Activated T-cell treated with anti-CD3 and anti-CD28 coated beads, Interleukin-2, amount 50 U/mL, for 72 hours (primary cell): ENCODE measurements at regions not wholly inside any gene's neighbourhood (a gene's known extent, or its start where the extent isn't known, plus 50 kb on each side); places are given as distances from the start of the nearest gene placed in this dataset.

Experiments
- ATAC-seq, 2 donors: fragments of 150-1000 bp; cut with Tn5 transposase; replicated peaks in 1 of 2; 2 replicates each; pipeline ENCODE4 v1.10.0; 2021; ENCODE audit warnings: moderate library complexity in 2 of 2, mild to moderate bottlenecking in 1 of 2
- DNase-seq, 2 donors: peaks; one replicate each; pipeline ENCODE4 v3.0.0; 2021 to 2022; ENCODE audit warnings: mixed read lengths in 1 of 2
- H3K27ac Mint-ChIP-seq: one replicate; pipeline ENCODE4 v1.8.0; 2022; ENCODE audit warnings: mild to moderate bottlenecking, moderate library complexity, mixed read lengths
- H3K27me3 Mint-ChIP-seq: one replicate; pipeline ENCODE4 v1.8.0; 2022; ENCODE audit warnings: low read depth, mixed read lengths
- H3K36me3 Mint-ChIP-seq, 2 donors: one replicate each; pipeline ENCODE4 v1.8.0; 2022; ENCODE audit warnings: mixed read lengths in 2 of 2, mild to moderate bottlenecking in 1 of 2; ENCODE audit not compliant: insufficient read depth in 2 of 2
- H3K4me1 Mint-ChIP-seq: one replicate; pipeline ENCODE4 v1.8.0; 2022; ENCODE audit warnings: low read depth, mixed read lengths
- H3K4me3 Mint-ChIP-seq, 2 donors: one replicate each; pipeline ENCODE4 v1.8.0; 2022; ENCODE audit warnings: mild to moderate bottlenecking in 2 of 2, mixed read lengths in 2 of 2, moderate library complexity in 2 of 2
- H3K9me3 Mint-ChIP-seq, 2 donors: one replicate each; pipeline ENCODE4 v1.8.0; 2022; ENCODE audit warnings: mixed read lengths in 2 of 2

- ATAC-seq, result no peak
- H3K4me1 Mint-ChIP-seq, result no peaks in the 10 kb centered on the region
- H3K27me3 Mint-ChIP-seq, result peaks cover 52% of the 10 kb centered on the region
- H3K9me3 Mint-ChIP-seq, result no peaks in the 10 kb centered on the region
- no peak overlapping the region for H3K4me3 Mint-ChIP-seq
- no peaks in the 10 kb centered on the region for H3K36me3 Mint-ChIP-seq
- DNase-seq, result no peak
- H3K27ac Mint-ChIP-seq, result no peak overlapping the region
Observed at GRCh38 chrX:134733591-134733990, 63.4 kb downstream of the PABIR2 start.

- DNase-seq, result no peak
- no peak for ATAC-seq
- no peaks in the 10 kb centered on the region for H3K9me3 Mint-ChIP-seq
- no peaks in the 10 kb centered on the region for H3K36me3 Mint-ChIP-seq
- H3K27me3 Mint-ChIP-seq, result peaks cover 50% of the 10 kb centered on the region
- no peaks in the 10 kb centered on the region for H3K4me1 Mint-ChIP-seq
- no peak overlapping the region for H3K27ac Mint-ChIP-seq
- no peak overlapping the region for H3K4me3 Mint-ChIP-seq
Observed at GRCh38 chrX:134732676-134733075, 64.3 kb downstream of the PABIR2 start.

- H3K4me1 Mint-ChIP-seq, result no peaks in the 10 kb centered on the region
- peaks cover 50% of the 10 kb centered on the region for H3K27me3 Mint-ChIP-seq
- H3K36me3 Mint-ChIP-seq, result no peaks in the 10 kb centered on the region
- ATAC-seq (no peak), DNase-seq (no peak)
- no peak overlapping the region for H3K27ac Mint-ChIP-seq
- no peaks in the 10 kb centered on the region for H3K9me3 Mint-ChIP-seq
- no peak overlapping the region for H3K4me3 Mint-ChIP-seq
Observed at GRCh38 chrX:134732152-134732551, 64.9 kb downstream of the PABIR2 start.

GRCh38 chrX:134727363-134727762 lies 69.1 kb upstream of the PLAC1 start:
- DNase-seq, result no peak
- H3K4me3 Mint-ChIP-seq, result no peak overlapping the region
- H3K36me3 Mint-ChIP-seq, result no peaks in the 10 kb centered on the region
- no peaks in the 10 kb centered on the region for H3K9me3 Mint-ChIP-seq
- no peak for ATAC-seq
- peaks cover 38% of the 10 kb centered on the region for H3K27me3 Mint-ChIP-seq
- H3K27ac Mint-ChIP-seq, result no peak overlapping the region
- no peaks in the 10 kb centered on the region for H3K4me1 Mint-ChIP-seq

GRCh38 chrX:134725103-134725690 lies 66.9 kb upstream of the PLAC1 start:
- H3K27me3 Mint-ChIP-seq, result peaks cover 43% of the 10 kb centered on the region
- ATAC-seq (no peak), DNase-seq (no peak)
- no peak overlapping the region for H3K27ac Mint-ChIP-seq
- no peak overlapping the region for H3K4me3 Mint-ChIP-seq
- H3K9me3 Mint-ChIP-seq, result no peaks in the 10 kb centered on the region
- H3K36me3 Mint-ChIP-seq, result no peaks in the 10 kb centered on the region
- H3K4me1 Mint-ChIP-seq, result no peaks in the 10 kb centered on the region

- H3K4me3 Mint-ChIP-seq, result no peak overlapping the region
- DNase-seq (no peak), ATAC-seq (no peak)
- H3K4me1 Mint-ChIP-seq, result peaks cover 21% of the 10 kb centered on the region
- no peaks in the 10 kb centered on the region for H3K36me3 Mint-ChIP-seq
- no peaks in the 10 kb centered on the region for H3K9me3 Mint-ChIP-seq
- H3K27me3 Mint-ChIP-seq, result peaks cover 20% of the 10 kb centered on the region
- H3K27ac Mint-ChIP-seq, result no peak overlapping the region
Observed at GRCh38 chrX:134721766-134722532, 63.7 kb upstream of the PLAC1 start.

- ATAC-seq (peak; percentile 68 to 75), DNase-seq (peak; percentile 21 to 30)
- H3K27ac Mint-ChIP-seq, result no peak overlapping the region
- no peaks in the 10 kb centered on the region for H3K36me3 Mint-ChIP-seq
- H3K4me1 Mint-ChIP-seq, result peaks cover 21% of the 10 kb centered on the region
- no peak overlapping the region for H3K4me3 Mint-ChIP-seq
- H3K9me3 Mint-ChIP-seq, result no peaks in the 10 kb centered on the region
- H3K27me3 Mint-ChIP-seq, result peaks cover 14% of the 10 kb centered on the region
Observed at GRCh38 chrX:134718966-134719317, 60.7 kb upstream of the PLAC1 start.

- no peak overlapping the region for H3K27ac Mint-ChIP-seq
- peaks cover 21% of the 10 kb centered on the region for H3K4me1 Mint-ChIP-seq
- H3K27me3 Mint-ChIP-seq, result peaks cover 20% of the 10 kb centered on the region
- peak overlapping the region in 1 of 2 donors; percentile 10 for H3K4me3 Mint-ChIP-seq
- peak; percentile 20 to 51 for ATAC-seq
- DNase-seq, result no peak
- no peaks in the 10 kb centered on the region for H3K9me3 Mint-ChIP-seq
- no peaks in the 10 kb centered on the region for H3K36me3 Mint-ChIP-seq
Observed at GRCh38 chrX:134718105-134718965, 60.1 kb upstream of the PLAC1 start.

- ATAC-seq, result peak; percentile 71 to 82
- Mint-ChIP-seq H3K9me3 (no peaks in the 10 kb centered on the region), H3K36me3 (no peaks in the 10 kb centered on the region), H3K4me1 (peaks cover 22% of the 10 kb centered on the region), H3K4me3 (no peak overlapping the region), H3K27me3 (peaks cover 27% of the 10 kb centered on the region), H3K27ac (no peak overlapping the region)
- peak in 1 of 2 donors; percentile 2 for DNase-seq
Observed at GRCh38 chrX:134717698-134718097, 59.4 kb upstream of the PLAC1 start.

GRCh38 chrX:134716620-134717012 lies 58.3 kb upstream of the PLAC1 start:
- Mint-ChIP-seq H3K27me3 (peaks cover 26% of the 10 kb centered on the region), H3K9me3 (no peaks in the 10 kb centered on the region), H3K4me3 (no peak overlapping the region), H3K27ac (no peak overlapping the region), H3K36me3 (no peaks in the 10 kb centered on the region), H3K4me1 (peaks cover 29% of the 10 kb centered on the region)
- no peak for ATAC-seq
- DNase-seq, result no peak

GRCh38 chrX:134715930-134716619 lies 57.8 kb upstream of the PLAC1 start:
- no peak overlapping the region for H3K27ac Mint-ChIP-seq
- H3K27me3 Mint-ChIP-seq, result peaks cover 26% of the 10 kb centered on the region
- DNase-seq (no peak), ATAC-seq (no peak)
- peaks cover 29% of the 10 kb centered on the region for H3K4me1 Mint-ChIP-seq
- H3K4me3 Mint-ChIP-seq, result no peak overlapping the region
- H3K9me3 Mint-ChIP-seq, result no peaks in the 10 kb centered on the region
- H3K36me3 Mint-ChIP-seq, result no peaks in the 10 kb centered on the region

GRCh38 chrX:134714633-134715110 lies 56.4 kb upstream of the PLAC1 start:
- H3K27me3 Mint-ChIP-seq, result peaks cover 26% of the 10 kb centered on the region

More at GRCh38 chrX:134714633-134715110, 56.4 kb upstream of the PLAC1 start:
- Mint-ChIP-seq H3K4me1 (peaks cover 29% of the 10 kb centered on the region), H3K36me3 (no peaks in the 10 kb centered on the region), H3K4me3 (no peak overlapping the region), H3K27ac (no peak overlapping the region), H3K9me3 (no peaks in the 10 kb centered on the region)
- no peak for ATAC-seq
- no peak for DNase-seq
